ENCODE measurements at regions not wholly inside any gene's neighbourhood (a gene's known extent, or its start where the extent isn't known, plus 50 kb on each side); places are given as distances from the start of the nearest gene placed in this dataset.
"Not testable (repeated sequence)": the region's sequence is repeated elsewhere in the genome, so short reads cannot be mapped to it uniquely, and the experiment has no call there.

GRCh38 chr5:99509064-99509463 lies 580.3 kb upstream of the CHD1 start:
- DNase-seq (ENCODE audit: low spot score); in situ Hi-C loops (cut with MboI; ENCODE audit: low sequenced_read_pairs, unreplicated experiment): not testable (repeated sequence)

- DNase-seq (ENCODE audit: low spot score); in situ Hi-C loops (cut with MboI; ENCODE audit: low sequenced_read_pairs, unreplicated experiment): not testable (repeated sequence)
These were observed 566.6 kb upstream of the CHD1 start for GRCh38 chr5:99495456-99495855.

GRCh38 chr5:99478450-99478849 lies 549.6 kb upstream of the CHD1 start:
- in situ Hi-C loops (cut with MboI; ENCODE audit: low sequenced_read_pairs, unreplicated experiment) = not testable (repeated sequence)

GRCh38 chr5:99473328-99473727 lies 544.5 kb upstream of the CHD1 start:
- in situ Hi-C loops (cut with MboI; ENCODE audit: low sequenced_read_pairs, unreplicated experiment); DNase-seq (ENCODE audit: low spot score): not testable (repeated sequence)

More at GRCh38 chr5:99478450-99478849, 549.6 kb upstream of the CHD1 start:
- not testable (repeated sequence) for DNase-seq (ENCODE audit: low spot score)

GRCh38 chr5:99471726-99472125 lies 542.9 kb upstream of the CHD1 start:
- in situ Hi-C loops (cut with MboI; ENCODE audit: low sequenced_read_pairs, unreplicated experiment); DNase-seq (ENCODE audit: low spot score): not testable (repeated sequence)

GRCh38 chr5:99471178-99471577 lies 542.4 kb upstream of the CHD1 start:
- DNase-seq (ENCODE audit: low spot score); in situ Hi-C loops (cut with MboI; ENCODE audit: low sequenced_read_pairs, unreplicated experiment): not testable (repeated sequence)

GRCh38 chr5:99470636-99471035 lies 541.8 kb upstream of the CHD1 start:
- DNase-seq (ENCODE audit: low spot score); in situ Hi-C loops (cut with MboI; ENCODE audit: low sequenced_read_pairs, unreplicated experiment): not testable (repeated sequence)

GRCh38 chr5:99460701-99461100 lies 531.9 kb upstream of the CHD1 start:
- in situ Hi-C loops (cut with MboI; ENCODE audit: low sequenced_read_pairs, unreplicated experiment) = no loop called here
- DNase-seq (ENCODE audit: low spot score) = no peak
- TF ChIP-seq CTCF (IDR thresholded peaks at IDR 0.05; ENCODE audit: borderline replicate concordance, control extremely low read depth, extremely low read depth, insufficient read depth, missing control alignments) = no peak

GRCh38 chr5:99453196-99453595 lies 524.4 kb upstream of the CHD1 start:
- in situ Hi-C loops (cut with MboI; ENCODE audit: low sequenced_read_pairs, unreplicated experiment) = no loop called here

GRCh38 chr5:99449786-99450185 lies 521.0 kb upstream of the CHD1 start:
- no peak for DNase-seq (ENCODE audit: low spot score)
- TF ChIP-seq CTCF (IDR thresholded peaks at IDR 0.05; ENCODE audit: borderline replicate concordance, control extremely low read depth, extremely low read depth, insufficient read depth, missing control alignments) = no peak
- in situ Hi-C loops (cut with MboI; ENCODE audit: low sequenced_read_pairs, unreplicated experiment) = no loop called here

More at GRCh38 chr5:99453196-99453595, 524.4 kb upstream of the CHD1 start:
- DNase-seq (ENCODE audit: low spot score) = no peak
- TF ChIP-seq CTCF (IDR thresholded peaks at IDR 0.05; ENCODE audit: borderline replicate concordance, control extremely low read depth, extremely low read depth, insufficient read depth, missing control alignments) = no peak

- TF ChIP-seq CTCF (IDR thresholded peaks at IDR 0.05; ENCODE audit: borderline replicate concordance, control extremely low read depth, extremely low read depth, insufficient read depth, missing control alignments) = no peak
- no peak for DNase-seq (ENCODE audit: low spot score)
- in situ Hi-C loops (cut with MboI; ENCODE audit: low sequenced_read_pairs, unreplicated experiment) = no loop called here
These were observed 517.0 kb upstream of the CHD1 start for GRCh38 chr5:99445805-99446204.
